Brain pericyte (primary cell): ENCODE measurements at regions not wholly inside any gene's neighbourhood (a gene's known extent, or its start where the extent isn't known, plus 50 kb on each side); places are given as distances from the start of the nearest gene placed in this dataset.
"Not testable (repeated sequence)": the region's sequence is repeated elsewhere in the genome, so short reads cannot be mapped to it uniquely, and the experiment has no call there.

ENCODE experiments used
- DNase-seq: peaks from one replicate; pipeline ENCODE4 v3.0.0-alpha.2; 2012; ENCODE audit warnings: low read depth, low spot score

- DNase-seq = no peak
These were observed 167.7 kb downstream of the TOMM20 start for GRCh38 chr1:234960722-234961455.

DNA sequence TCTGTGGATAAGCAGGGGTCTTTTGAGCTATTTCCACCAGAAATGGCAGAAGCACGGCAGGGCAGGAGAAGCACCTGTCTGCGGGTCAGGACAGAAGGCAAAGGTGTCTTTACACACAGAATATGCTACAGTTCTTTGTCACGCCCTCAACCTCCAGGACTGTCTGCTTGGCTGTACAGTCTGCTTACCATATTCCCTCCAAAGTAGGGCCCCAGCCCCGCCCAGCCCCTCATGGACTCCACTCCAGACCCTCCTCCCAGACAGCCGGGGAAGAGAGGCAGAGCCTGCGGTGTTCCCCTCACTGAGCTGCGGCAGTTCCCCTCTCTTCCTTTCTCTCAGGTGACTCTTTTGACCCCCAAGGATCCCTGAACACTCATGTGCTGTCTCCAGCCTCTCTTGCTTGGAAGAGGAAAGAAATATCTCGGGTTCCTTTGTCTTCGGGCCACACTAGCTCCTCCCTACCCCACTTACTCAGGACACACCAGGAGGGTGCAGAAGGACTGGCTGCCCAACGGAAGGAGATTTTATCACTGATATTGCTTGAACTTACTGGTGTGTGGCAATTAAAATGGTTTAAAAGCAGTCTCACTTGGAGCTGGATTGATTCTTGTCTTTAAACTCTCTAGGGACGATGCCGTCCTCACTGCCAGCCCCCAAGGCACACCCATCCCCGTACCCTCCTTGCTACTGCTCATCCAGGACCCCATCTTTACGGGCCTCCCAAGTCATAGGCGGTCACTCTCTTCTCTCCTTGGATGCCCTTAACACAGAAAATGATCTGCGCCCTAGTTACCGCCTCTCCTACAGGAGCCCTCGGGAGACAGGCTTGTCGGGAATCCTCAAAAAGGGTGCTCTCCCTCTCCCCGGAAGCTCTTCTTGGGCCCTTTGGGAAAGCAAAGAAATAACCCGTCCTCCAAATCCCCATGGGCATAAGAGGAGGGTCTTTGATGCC lies 169.7 kb downstream of the TOMM20 start:
- DNase-seq = no peak

DNA sequence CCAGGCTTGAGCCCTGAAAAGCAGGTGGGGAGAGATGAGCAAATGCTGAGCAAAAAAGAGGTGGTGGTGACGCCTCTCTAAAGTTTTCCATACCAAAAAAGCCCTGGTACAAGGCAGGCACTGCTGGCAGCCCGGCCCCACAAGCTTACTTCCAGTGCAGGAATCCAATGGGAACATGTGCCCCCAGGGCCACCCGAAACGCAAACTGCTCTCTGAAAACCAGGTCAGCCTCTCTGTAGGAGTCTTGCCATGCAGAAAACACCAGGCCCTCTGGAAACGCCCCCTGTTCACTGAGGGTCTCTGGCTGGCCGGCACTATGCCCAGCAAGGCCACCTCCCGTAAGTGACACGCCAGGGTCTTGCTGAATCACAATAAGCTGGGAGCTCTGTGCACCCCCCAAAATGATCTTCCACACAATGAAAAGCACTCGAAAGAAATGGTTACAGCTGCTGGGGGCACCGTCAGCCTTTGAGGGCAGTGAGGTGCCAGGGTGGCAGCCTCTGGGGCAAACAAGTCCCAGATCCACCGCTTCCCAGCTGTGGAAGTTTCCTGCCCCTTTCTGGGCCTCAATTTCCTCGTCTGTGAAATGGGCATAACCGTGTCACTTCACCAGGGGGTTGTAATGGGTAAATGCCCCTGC lies 170.5 kb downstream of the TOMM20 start:
- no peak for DNase-seq

GRCh38 chr1:234957330-234958065 lies 171.1 kb downstream of the TOMM20 start:
- no peak for DNase-seq

DNA sequence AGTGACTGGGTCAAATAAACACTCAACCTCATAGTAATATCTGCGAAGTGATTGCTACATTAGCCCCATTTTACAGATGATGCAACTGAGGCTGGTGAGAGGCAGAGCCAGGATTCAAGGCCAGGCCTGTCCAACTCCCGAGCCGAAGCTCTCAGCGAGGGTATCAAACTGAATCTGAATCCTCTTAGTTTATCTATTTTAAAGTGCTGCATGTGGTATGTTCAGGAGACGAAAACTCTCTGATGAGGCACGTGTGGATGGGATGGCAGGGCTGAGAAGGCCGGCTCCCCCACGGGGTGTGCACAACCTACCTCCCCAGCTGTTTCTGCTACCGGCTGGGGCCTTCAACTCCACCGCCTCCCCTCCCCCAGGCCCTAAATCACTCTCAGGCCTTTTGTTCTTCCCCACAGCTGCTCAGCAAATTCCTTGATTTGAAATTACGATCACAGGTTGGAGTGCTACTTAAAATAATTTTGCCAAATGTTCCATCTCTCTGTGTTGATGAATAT lies 171.8 kb downstream of the TOMM20 start:
- DNase-seq = no peak

DNA sequence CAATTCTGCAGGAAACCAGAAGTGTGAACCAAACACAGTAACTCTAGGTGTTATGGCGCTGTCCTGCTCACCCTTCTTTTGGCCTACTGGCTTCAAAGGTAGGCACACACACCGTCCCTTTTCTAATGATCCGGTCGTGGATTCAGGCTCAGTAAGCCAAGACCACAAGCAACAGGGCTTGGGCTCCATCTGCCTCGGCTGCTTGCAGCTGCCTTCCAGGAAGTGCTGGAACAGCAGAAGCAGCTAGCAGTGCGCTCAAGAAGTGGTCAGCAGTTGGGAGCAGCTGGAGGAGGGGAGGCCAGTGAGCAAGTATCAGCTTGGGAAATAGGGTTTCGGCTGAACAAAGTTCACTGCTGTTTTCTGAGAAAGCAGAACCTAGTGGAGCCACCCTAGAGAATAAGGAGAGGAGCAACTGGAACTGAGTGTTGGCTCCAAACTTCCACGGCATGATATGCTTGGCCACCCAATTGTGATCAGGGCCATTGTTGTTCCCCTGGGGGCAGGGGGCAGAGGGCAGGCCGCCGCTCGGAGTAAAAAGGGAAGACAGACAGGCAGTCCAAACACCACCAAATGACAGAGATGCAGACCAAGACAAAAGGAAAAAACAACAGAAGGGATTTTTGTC lies 173.4 kb downstream of the TOMM20 start:
- no peak for DNase-seq

- DNase-seq = no peak
These were observed 174.0 kb downstream of the TOMM20 start for GRCh38 chr1:234954613-234955012.

DNA sequence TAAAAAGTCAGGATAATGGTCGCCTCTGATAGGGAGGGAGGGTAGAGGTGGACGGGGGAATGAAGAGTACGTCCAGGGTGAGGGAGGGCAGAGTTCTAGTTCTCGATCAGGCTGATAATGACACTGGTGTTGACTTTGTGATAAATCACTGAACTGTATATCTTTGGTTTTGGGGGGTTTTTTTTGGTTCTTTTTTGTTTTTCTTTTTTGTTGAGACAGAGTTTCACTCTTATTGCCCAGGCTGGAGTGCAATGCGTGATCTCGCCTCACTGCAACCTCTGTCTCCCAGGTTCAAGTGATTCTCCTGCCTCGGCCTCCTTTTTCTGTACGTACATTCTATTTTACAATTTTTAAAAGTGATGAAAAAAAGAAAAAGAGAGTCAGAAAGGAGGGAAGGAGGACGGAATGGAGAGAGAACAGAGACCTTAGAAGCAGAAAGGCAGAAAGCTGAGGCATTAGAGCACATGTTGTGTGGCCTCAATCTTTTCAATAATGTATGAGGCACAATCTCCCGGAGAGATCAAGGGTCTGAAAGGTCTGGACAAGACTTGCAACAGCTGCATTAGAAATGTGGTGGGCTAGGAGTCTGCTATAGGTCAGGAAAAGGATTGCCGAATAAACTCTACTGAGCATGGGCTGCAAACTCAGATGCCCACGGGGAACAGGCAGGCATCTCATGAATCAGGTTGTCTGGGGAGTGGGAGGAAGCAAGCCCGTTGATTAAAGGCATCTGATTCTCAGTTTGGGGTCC lies 174.8 kb downstream of the TOMM20 start:
- DNase-seq = no peak

- no peak for DNase-seq
These were observed 178.0 kb downstream of the TOMM20 start for GRCh38 chr1:234950598-234950997.

DNA sequence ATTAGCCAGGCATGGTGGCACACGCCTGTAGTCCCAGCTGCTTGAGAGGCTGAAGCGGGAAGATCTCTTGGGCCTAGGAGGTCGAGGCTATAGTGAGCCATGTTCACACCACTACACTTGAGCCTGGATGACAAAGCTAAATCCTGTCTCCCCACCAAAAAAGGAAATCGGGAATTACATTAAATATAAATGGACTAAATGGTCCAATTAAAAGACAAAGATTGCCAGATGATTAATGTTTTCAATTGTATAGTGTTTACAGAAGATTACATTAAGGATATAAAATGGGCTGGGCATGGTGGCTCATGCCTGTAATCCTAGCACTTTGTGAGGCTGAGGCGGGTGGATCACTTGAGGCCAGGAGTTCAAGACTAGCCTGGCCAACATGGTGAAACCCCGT lies 179.1 kb downstream of the TOMM20 start:
- not testable (repeated sequence) for DNase-seq

GRCh38 chr1:234944439-234945344 lies 183.9 kb downstream of the TOMM20 start:
- DNase-seq = no peak

GRCh38 chr1:234943836-234944402 lies 184.7 kb downstream of the TOMM20 start:
- DNase-seq = no peak

GRCh38 chr1:234942879-234943506 lies 185.6 kb downstream of the TOMM20 start:
- no peak for DNase-seq

- no peak for DNase-seq
These were observed 186.7 kb downstream of the TOMM20 start for GRCh38 chr1:234942012-234942332.

DNA sequence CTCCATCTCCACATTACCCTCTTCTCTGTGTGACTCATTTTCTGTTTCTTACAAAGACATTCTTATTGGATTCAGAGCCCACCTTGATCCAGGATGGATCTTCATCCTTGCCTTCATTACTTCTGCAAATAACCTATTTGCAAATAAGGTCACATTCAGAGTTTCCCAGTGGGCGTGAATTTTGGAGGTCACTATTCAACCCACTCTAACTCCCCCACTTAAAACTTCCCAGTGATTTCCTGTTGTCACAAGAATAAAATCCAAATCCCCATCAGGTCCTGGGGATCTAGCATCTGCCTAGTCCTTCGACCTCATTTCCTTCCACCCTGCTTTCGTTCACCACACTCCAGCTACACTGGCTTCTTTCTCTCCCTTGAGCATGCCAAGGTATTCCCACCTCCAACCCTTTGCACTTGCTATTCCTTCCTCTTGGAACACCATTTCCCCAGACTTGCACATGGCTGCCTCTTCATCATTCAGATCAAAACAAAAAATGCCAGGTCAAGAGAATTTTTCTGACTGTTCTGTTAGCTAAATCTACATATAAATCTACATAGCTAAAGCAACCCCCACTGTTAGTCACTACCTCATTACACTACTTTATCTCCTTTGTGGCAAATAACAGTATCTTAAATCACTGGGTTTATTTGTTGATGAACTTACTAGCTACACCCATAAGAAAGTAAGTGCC lies 187.2 kb downstream of the TOMM20 start:
- DNase-seq = no peak

- DNase-seq = no peak
These were observed 187.8 kb downstream of the TOMM20 start for GRCh38 chr1:234940841-234941240.

GRCh38 chr1:234938924-234939323 lies 189.7 kb downstream of the TOMM20 start:
- DNase-seq = no peak

DNA sequence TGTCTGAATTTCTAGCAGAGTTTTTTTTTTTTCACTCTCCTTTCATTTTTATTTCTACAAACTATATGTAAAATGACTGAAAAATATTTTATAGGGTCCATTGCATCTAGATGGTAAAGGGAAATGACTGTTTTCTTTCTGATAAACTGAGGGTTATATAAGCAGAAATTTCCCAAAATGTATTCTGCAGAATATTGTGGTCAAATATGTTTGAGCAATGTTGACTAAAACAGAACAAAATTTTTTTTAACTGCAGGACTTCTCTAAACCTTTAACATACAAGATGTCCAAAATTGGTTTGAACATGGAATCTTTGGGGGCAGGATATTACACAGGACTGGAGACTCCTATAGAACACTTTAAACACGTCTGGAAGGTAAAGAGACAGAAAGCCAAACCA lies 190.5 kb downstream of the TOMM20 start:
- DNase-seq = no peak
